HEK293T (cell line): ENCODE measurements at regions not wholly inside any gene's neighbourhood (a gene's known extent, or its start where the extent isn't known, plus 50 kb on each side); places are given as distances from the start of the nearest gene placed in this dataset.

Experiments used
- BHLHE40 ChIP-seq: fragments of 450-650 bp; IDR thresholded peaks from 2 replicates; pipeline ENCODE4 v1.6.1; 2016; ENCODE audit warnings: mild to moderate bottlenecking, moderate library complexity, borderline replicate concordance
- FOXA1 ChIP-seq: fragments of 450-650 bp; IDR thresholded peaks from 2 replicates; pipeline ENCODE4 v1.6.1; 2016; ENCODE audit warnings: mild to moderate bottlenecking
- FOXM1 ChIP-seq: fragments of 450-650 bp; IDR thresholded peaks from 2 replicates; pipeline ENCODE4 v1.6.1; 2017; ENCODE audit warnings: mild to moderate bottlenecking, borderline replicate concordance
- HDGF ChIP-seq: fragments of 450-650 bp; IDR thresholded peaks from 2 replicates; pipeline ENCODE4 v1.6.1; 2017; ENCODE audit warnings: antibody characterized with exemption, borderline replicate concordance
- L3MBTL2 ChIP-seq: fragments of 450-650 bp; conservative IDR thresholded peaks from 2 replicates; pipeline ENCODE4 v1.6.1; 2016; ENCODE audit warnings: mild to moderate bottlenecking
- LEF1 ChIP-seq: fragments of 450-650 bp; IDR thresholded peaks from 2 replicates; pipeline ENCODE4 v1.6.1; 2017; ENCODE audit warnings: mild to moderate bottlenecking, borderline replicate concordance
- SP1 ChIP-seq: fragments of 450-650 bp; IDR thresholded peaks from 2 replicates; pipeline ENCODE4 v1.6.1; 2017
- SUZ12 ChIP-seq: fragments of 450-650 bp; IDR thresholded peaks from 2 replicates; pipeline ENCODE4 v1.6.1; 2016; ENCODE audit warnings: mild to moderate bottlenecking

- no peak for TF ChIP-seq SUZ12
- no peak for TF ChIP-seq BHLHE40
- TF ChIP-seq L3MBTL2: no peak
- TF ChIP-seq HDGF: no peak
- no peak for TF ChIP-seq FOXM1
- no peak for TF ChIP-seq SP1
- TF ChIP-seq LEF1: no peak
- TF ChIP-seq FOXA1: no peak
Measured at GRCh38 chr5:109469896-109470662, 60.3 kb upstream of the PJA2 start.
